NCI-H345 treated with DMSO at 0.1 percent for 48 hours (cell line): ENCODE measurements at regions not wholly inside any gene's neighbourhood (a gene's known extent, or its start where the extent isn't known, plus 50 kb on each side); places are given as distances from the start of the nearest gene placed in this dataset.

ENCODE experiments used
- DNase-seq: peaks from one replicate; lab custom pipeline; 2025; ENCODE audit not compliant: unreplicated experiment; lab: John Stamatoyannopoulos, UW

DNA sequence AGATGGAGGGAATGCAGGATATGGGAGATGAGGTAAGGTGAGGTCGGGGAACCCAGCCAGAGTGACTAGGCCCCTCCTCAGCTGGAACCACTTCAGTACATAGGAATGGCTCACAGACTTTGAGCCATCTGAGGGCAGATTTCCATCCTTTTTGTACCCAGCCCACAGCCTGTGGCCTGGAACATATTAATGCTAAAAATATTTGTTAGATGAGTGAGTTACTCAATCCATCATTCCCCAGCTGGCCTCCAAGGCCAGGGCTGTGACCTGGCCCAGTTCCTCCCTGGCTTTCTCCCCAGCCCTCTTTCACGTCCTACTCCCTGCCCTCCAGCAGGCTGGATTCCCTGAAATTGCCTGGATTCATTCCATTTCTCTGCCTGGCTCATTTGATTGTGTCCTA is 57.2 kb upstream of the PRDM11 start:
- no peak for DNase-seq

DNA sequence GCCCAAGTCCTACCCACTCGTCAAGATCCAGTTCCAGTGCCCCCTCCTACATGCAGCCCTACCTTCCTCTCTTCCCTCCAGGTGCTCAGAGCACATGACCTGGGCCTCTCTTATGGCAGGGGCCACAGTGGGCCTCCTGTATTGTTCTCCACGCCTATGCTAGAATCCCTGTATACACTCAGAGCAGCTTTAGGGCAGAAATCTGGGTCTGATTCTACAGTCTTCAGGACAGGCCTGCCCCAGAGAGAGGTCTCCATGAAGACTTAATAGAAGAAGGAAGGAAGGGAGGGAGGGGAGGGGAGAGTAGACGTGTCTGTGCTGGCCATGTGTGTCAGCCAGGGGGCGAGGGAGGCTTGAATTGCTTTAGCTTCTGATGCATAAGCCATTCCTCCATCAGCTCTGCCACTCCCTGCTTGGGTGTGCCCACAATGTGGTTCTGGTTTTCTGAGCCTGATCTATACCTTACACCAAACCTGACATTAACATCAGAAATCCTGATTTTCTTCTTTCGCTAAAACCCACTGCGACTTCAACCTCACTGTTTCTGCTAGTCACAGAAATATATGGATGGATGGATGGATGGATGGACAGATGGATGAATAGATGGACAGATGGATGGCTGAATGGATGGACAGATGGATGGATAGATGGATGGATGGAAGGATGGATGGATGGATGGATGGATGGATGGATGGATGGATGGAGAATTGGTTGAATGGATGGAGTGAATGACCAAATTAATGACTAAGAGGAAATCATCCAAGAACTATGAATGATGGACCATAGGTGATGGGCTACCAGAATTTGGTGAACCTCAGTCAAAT is 56.6 kb upstream of the PRDM11 start:
- no peak for DNase-seq

DNA sequence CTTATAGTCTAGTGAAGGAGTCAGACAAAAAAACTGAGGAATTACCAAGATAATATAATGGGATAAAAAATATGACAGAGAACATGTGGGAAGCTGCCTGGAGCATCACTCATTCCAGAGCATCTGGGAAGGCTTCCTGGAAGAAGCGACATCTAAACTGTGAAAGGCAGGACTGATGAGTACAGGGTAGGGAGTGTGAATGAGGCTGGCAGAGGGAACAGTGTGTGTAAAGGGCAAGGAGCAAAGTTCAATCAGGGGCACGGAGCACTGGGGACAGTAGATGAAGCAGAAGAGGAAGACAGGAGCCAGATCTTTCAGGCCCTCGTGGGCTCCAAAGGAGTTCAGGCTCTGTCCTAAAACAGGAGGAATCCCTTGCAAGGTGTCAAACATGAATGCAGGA is 55.8 kb upstream of the PRDM11 start:
- DNase-seq = no peak

DNA sequence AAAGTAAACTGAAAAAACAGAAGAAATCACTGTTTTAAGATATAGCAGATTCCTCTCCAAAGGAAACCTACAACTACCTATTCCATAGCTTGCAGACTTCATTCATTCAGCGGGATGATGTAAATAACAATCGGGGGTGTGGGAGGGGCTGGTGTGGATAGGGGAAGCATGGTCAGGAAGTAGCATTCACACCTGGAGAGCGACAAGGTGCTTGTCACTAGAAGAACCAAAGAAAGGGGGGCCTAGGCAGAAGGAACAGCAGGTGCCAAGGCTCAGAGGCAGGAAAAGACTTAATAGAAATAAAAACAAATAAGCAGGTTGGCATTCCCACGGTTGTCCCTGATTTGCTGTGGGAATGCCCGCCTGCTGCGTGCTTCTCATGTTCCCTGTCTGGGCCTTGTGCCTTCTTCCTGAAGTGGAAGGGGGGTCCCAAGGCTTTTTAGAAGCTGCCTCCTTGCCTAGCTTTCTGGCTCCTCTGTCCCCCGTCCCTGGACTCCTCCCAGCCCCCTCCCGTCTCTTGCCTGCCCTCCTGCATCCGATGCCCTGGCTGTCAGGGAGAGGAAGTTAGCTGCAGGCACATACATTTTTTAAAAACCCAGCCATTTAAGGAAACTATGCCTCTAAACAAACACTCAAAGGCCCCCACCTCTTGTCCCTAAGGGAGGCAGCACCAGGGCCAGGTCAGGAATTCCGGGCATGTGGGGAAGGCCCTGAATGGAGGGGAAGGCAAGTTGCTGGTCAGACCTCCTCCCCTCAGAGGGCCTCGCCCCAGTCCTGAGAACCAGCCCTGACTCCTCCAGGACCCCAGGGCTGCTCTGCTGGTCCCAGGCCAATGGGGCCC is 54.7 kb upstream of the PRDM11 start:
- no peak for DNase-seq

DNA sequence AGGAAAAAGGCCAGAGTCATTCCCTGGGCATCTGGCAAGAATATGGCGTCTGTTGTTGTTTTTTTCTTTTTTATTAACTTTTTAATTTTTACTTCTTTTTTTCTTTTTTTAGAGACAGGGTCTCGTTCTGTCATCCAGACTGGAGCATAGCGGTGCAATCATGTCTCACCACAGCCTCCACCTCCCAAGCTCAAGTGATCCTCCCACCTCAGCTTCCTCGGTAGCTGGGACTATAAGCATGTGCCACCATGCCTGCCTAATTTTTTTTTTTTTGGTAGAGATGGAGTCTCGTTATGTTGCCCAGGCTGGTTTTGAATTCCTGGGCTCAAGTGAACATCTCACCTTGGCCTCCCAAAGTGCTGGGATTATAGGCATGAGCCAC is 54.0 kb upstream of the PRDM11 start:
- no peak for DNase-seq

DNA sequence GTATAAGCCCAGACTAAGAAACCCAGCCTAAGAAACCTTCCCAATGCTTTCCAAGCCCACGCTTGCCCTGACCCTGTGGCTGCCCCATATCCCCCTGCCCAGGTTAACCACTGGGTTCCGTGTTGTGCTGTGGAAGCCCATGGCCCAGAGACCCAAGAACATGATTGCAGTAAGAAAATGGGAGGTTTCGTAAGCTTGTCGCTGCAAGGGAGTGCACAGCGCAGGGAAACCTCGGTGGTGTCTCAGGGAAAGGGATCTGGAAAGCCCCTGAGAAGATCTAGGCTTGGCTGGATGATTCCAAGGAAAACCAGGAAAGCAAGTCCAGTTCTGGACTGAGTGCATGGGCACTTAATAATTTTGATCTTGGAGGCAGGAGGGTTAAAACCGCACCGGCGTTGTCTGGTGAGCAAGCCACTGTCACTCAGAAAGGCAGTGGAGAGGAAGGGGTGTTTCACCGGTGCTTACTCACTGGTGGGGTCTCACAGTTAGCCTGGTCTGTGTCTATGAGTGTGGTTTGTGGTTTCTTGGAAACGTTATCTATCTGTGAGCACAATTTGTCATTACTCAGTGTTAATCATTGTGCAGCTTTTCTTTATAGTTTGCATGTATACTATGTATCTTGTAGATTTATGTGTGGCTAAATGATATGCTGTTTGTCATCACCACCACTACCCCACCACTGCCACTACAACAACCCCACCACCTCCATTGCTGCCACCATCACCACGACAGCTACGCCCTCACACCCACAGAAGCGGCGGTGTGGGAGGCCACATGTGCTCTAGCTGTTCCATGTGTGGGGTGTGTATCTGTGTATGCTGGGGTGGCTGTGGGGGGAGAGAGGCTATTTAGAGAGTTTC is 53.3 kb upstream of the PRDM11 start:
- DNase-seq = no peak

DNA sequence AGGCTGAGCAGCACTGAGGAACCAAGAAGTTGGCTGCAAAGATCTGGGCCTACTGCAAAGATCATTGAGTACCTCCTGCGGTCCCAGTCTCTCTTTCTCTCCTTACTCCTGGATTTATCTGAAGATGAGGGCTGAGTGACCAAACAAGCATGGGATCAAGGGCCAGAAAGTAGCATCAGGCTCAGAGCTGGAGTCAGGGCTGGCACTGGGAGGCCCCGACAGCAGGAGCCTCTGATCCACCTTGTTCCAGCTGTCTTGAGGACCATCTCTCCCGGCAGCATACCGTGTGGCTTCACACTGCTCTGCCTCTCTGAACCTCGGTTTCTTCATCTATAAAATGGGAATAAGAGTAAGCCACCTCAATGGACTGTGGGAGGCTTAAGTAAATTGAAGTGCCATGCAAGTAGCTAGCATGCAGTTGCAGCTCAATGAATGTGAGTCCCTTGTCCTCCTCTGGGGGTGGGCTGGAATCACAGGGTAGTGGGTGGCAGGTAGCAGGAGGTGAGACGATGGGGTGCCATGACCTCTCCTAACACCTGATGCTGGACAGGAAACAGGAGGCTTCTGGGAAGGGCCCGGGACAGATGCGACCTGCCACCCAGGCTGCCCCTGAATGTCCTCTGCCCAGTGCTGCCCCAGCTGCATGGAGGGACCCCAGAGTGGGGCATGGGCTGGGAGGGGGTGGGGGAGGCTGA is 52.5 kb upstream of the PRDM11 start:
- DNase-seq = no peak

DNA sequence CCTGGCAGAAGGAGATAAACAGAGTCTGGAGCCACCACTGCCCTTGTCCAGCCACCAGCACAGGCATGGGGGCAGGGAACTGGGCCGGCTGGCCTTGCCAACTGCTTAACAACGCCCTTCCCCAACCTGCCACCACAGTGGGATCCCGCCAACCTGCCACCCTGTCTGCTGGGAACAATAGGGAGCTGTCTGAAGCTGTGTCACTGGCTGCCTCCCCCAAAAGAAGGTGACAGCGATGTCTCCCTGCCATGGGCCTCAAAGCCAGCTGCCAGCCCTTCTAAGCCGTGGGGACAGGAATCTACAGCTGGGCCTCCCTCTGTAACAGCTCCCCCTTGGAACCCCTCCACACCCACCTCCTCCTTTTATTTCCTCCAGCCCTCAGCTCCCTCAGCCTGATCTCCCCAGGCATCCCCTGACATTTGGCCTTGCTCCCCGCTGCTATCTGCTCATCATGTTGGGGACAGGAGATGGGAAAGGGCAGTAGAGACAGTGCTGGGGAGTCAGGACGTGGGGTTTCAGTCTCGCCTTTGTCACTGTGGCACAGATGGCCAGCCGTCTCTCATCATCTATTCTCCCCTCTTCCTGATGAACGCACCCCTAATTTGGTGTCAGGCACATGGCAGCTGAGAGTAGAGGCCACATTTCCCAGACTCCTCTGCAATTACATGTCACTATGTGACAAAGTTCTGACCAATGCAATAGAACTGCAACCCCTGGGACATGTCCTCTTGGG is 51.3 kb upstream of the PRDM11 start:
- DNase-seq = no peak

DNA sequence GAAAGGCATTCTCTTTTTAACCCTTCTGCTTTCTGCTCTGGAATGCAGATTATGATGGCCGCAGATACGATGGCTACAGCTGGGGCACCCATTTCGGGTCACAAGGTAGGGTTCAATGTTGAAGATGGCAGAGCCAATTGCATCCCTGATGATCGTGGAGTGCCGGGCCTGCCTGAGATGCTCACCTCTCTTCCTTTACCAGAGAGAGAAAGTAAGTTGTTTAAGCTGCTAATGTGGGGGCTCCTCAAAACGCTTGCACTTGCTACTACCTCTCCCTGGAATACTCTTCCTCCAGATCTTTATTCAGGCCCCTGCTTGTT is 50.8 kb upstream of the PRDM11 start:
- DNase-seq = no peak

DNA sequence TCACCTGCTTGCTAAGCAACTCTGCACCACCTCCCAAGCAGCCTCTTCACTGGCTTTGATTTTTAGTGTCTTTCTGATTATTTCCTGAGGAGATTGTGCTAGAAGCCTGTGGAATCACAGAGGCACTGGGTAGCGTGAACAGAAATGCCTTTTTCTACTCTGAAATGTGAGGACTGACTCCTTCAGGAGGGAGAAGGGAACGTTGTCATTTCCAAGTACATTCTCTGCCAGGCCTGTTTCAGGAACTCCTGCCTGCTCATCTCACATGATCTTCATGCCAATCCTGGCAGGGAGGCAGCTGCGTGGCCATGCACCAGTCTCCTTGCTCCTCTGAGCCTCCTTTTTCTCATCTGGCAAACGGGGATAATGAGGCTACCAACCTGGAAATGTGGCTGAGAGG is 49.8 kb upstream of the PRDM11 start:
- DNase-seq = no peak
